SK-N-SH treated with all-trans-retinoic acid at 6 μM for 48 hours (cell line): ENCODE measurements at regions not wholly inside any gene's neighbourhood (a gene's known extent, or its start where the extent isn't known, plus 50 kb on each side); places are given as distances from the start of the nearest gene placed in this dataset.

ENCODE experiments used
- ARNTL ChIP-seq: fragments of 450-650 bp; formaldehyde crosslinking; IDR thresholded peaks from 2 replicates; pipeline ENCODE4 v1.5.0; 2020; ENCODE audit warnings: low read depth, mild to moderate bottlenecking, moderate library complexity, borderline replicate concordance
- BACH2 ChIP-seq: fragments of 250-450 bp; sonication (Bioruptor Pico); IDR thresholded peaks from 2 replicates; pipeline ENCODE4 v1.9.0; 2021; ENCODE audit warnings: mild to moderate bottlenecking, borderline replicate concordance
- CREB5 ChIP-seq: fragments of 250-450 bp; sonication (Bioruptor Pico); IDR thresholded peaks from 2 replicates; pipeline ENCODE4 v1.5.1; 2020; ENCODE audit warnings: low read depth, mild to moderate bottlenecking, moderate library complexity
- CSDC2 ChIP-seq: fragments of 250-450 bp; sonication (Bioruptor Pico); IDR thresholded peaks from 2 replicates; pipeline ENCODE4 v1.5.0; 2020; ENCODE audit warnings: mild to moderate bottlenecking, moderate library complexity
- ESRRG ChIP-seq: fragments of 250-450 bp; sonication (Bioruptor Pico); IDR thresholded peaks from 2 replicates; pipeline ENCODE4 v1.6.1; 2021; ENCODE audit warnings: mild to moderate bottlenecking
- OSR1 ChIP-seq: fragments of 250-450 bp; sonication (Bioruptor Pico); IDR thresholded peaks from 2 replicates; pipeline ENCODE4 v1.8.0; 2022; ENCODE audit warnings: moderate library complexity, mild to moderate bottlenecking, inconsistent platforms
- PATZ1 ChIP-seq: fragments of 250-450 bp; sonication (Bioruptor Pico); IDR thresholded peaks from 2 replicates; pipeline ENCODE4 v1.8.0; 2020; ENCODE audit warnings: mild to moderate bottlenecking, moderate library complexity, borderline replicate concordance
- PPARA ChIP-seq: fragments of 250-450 bp; sonication (Bioruptor Pico); IDR thresholded peaks from 2 replicates; pipeline ENCODE4 v1.5.0; 2020; ENCODE audit warnings: mild to moderate bottlenecking, borderline replicate concordance
- RARB ChIP-seq: fragments of 250-450 bp; sonication (Bioruptor Pico); IDR thresholded peaks from 2 replicates; pipeline ENCODE4 v1.8.0; 2021; ENCODE audit warnings: mild to moderate bottlenecking, moderate library complexity
- SNAI2 ChIP-seq: fragments of 250-450 bp; sonication (Bioruptor Pico); IDR thresholded peaks from 2 replicates; pipeline ENCODE4 v1.5.0; 2020; ENCODE audit warnings: mild to moderate bottlenecking, moderate library complexity
- TOX ChIP-seq: fragments of 250-450 bp; sonication (Bioruptor Pico); IDR thresholded peaks from 2 replicates; pipeline ENCODE4 v1.8.0; 2021; ENCODE audit warnings: mild to moderate bottlenecking, moderate library complexity, borderline replicate concordance
- ZFP3 ChIP-seq: fragments of 250-450 bp; sonication (Bioruptor Pico); IDR thresholded peaks from 2 replicates; pipeline ENCODE4 v1.5.0; 2020; ENCODE audit warnings: mild to moderate bottlenecking, moderate library complexity
- ZNF70 ChIP-seq: fragments of 450-650 bp; formaldehyde crosslinking; IDR thresholded peaks from 2 replicates; pipeline ENCODE4 v1.5.0; 2020; ENCODE audit warnings: mild to moderate bottlenecking, moderate library complexity
- ZNF8 ChIP-seq: fragments of 450-650 bp; formaldehyde crosslinking; IDR thresholded peaks from 2 replicates; pipeline ENCODE4 v1.5.0; 2020; ENCODE audit warnings: mild to moderate bottlenecking, moderate library complexity

GRCh38 chr2:12032398-12032797, 286.0 kb downstream of the LPIN1 start:
- TF ChIP-seq SNAI2 (no peak), TOX (CRISPR knock-in tag) (no peak), ARNTL (CRISPR knock-in tag) (no peak), CREB5 (CRISPR knock-in tag) (no peak), PPARA (CRISPR knock-in tag) (no peak), ZNF8 (no peak), PATZ1 (CRISPR knock-in tag) (no peak), OSR1 (no peak), BACH2 (CRISPR knock-in tag) (no peak), CSDC2 (CRISPR knock-in tag) (no peak), ESRRG (CRISPR knock-in tag) (no peak), ZFP3 (CRISPR knock-in tag) (no peak), ZNF70 (CRISPR knock-in tag) (no peak), RARB (no peak)
